NCI-H1105 treated with DMSO at 0.1 percent for 48 hours (cell line): ENCODE measurements at regions not wholly inside any gene's neighbourhood (a gene's known extent, or its start where the extent isn't known, plus 50 kb on each side); places are given as distances from the start of the nearest gene placed in this dataset.

ENCODE experiments used
- DNase-seq: peaks from one replicate; lab custom pipeline; 2025; lab: John Stamatoyannopoulos, UW

- DNase-seq: no peak
Measured at GRCh38 chr4:136925203-136925602, 607.1 kb downstream of the PCDH18 start.

GRCh38 chr4:136922066-136922465 lies 610.2 kb downstream of the PCDH18 start:
- DNase-seq: no peak

- DNase-seq: no peak
Measured at GRCh38 chr4:136920092-136920881, 612.0 kb downstream of the PCDH18 start.

- no peak for DNase-seq
Measured at GRCh38 chr4:136918772-136919171, 613.5 kb downstream of the PCDH18 start.

- DNase-seq: no peak
Measured at GRCh38 chr4:136917312-136918110, 614.8 kb downstream of the PCDH18 start.

GRCh38 chr4:136909626-136910025 lies 622.7 kb downstream of the PCDH18 start:
- DNase-seq: peak; percentile 92

GRCh38 chr4:136908122-136908521 lies 624.2 kb downstream of the PCDH18 start:
- no peak for DNase-seq

- no peak for DNase-seq
Measured at GRCh38 chr4:136900696-136901095, 631.6 kb downstream of the PCDH18 start.

- DNase-seq: no peak
Measured at GRCh38 chr4:136898590-136899248, 633.6 kb downstream of the PCDH18 start.

- no peak for DNase-seq
Measured at GRCh38 chr4:136893573-136893972, 638.7 kb downstream of the PCDH18 start.

GRCh38 chr4:136881666-136882065 lies 650.6 kb downstream of the PCDH18 start:
- DNase-seq: no peak

- DNase-seq: no peak
Measured at GRCh38 chr4:136873555-136873954, 658.7 kb downstream of the PCDH18 start.

- no peak for DNase-seq
Measured at GRCh38 chr4:136867465-136867864, 664.8 kb downstream of the PCDH18 start.

- no peak for DNase-seq
Measured at GRCh38 chr4:136865526-136865925, 666.8 kb downstream of the PCDH18 start.

GRCh38 chr4:136864604-136865185 lies 667.6 kb downstream of the PCDH18 start:
- peak; percentile 54 for DNase-seq

GRCh38 chr4:136863756-136864155 lies 668.5 kb downstream of the PCDH18 start:
- DNase-seq: no peak

GRCh38 chr4:136862653-136863052 lies 669.6 kb downstream of the PCDH18 start:
- no peak for DNase-seq

- DNase-seq: no peak
Measured at GRCh38 chr4:136861091-136861490, 671.2 kb downstream of the PCDH18 start.

GRCh38 chr4:136858903-136859302 lies 673.4 kb downstream of the PCDH18 start:
- no peak for DNase-seq

- no peak for DNase-seq
Measured at GRCh38 chr4:136855886-136856285, 676.4 kb downstream of the PCDH18 start.

- no peak for DNase-seq
Measured at GRCh38 chr4:136850446-136850845, 681.8 kb downstream of the PCDH18 start.

- no peak for DNase-seq
Measured at GRCh38 chr4:136847881-136848621, 684.2 kb downstream of the PCDH18 start.
